Liver (tissue), 3 donors: ENCODE measurements at regions not wholly inside any gene's neighbourhood (a gene's known extent, or its start where the extent isn't known, plus 50 kb on each side); places are given as distances from the start of the nearest gene placed in this dataset.

Source experiments
- CTCF ChIP-seq: fragments of 150-350 bp; IDR thresholded peaks from 2 replicates; pipeline ENCODE4 v1.5.1; 2017; ENCODE audit warnings: improper control_type of control experiment, low read depth, low read length; ENCODE audit not compliant: missing input control
- GABPA ChIP-seq, 2 donors: IDR thresholded peaks in 1 of 2; conservative IDR thresholded peaks in 1 of 2; 2 replicates each; pipeline ENCODE4 v1.6.1; 2016; ENCODE audit warnings: antibody characterized with exemption in 2 of 2, mild to moderate bottlenecking in 1 of 2, moderate library complexity in 1 of 2
- JUND ChIP-seq, 2 donors: IDR thresholded peaks; 2 replicates each; pipeline ENCODE4 v1.6.1; 2016; ENCODE audit warnings: antibody characterized with exemption in 2 of 2
- MAX ChIP-seq: IDR thresholded peaks from 2 replicates; pipeline ENCODE4 v1.6.1; 2016; ENCODE audit warnings: antibody characterized with exemption
- REST ChIP-seq: IDR thresholded peaks from 2 replicates; pipeline ENCODE4 v1.6.1; 2016; ENCODE audit warnings: antibody characterized with exemption, mild to moderate bottlenecking
- RXRA ChIP-seq, 2 donors: IDR thresholded peaks; 2 replicates each; pipeline ENCODE4 v1.6.1; 2017 to 2018; ENCODE audit warnings: antibody characterized with exemption in 2 of 2, mild to moderate bottlenecking in 1 of 2
- ZBTB33 ChIP-seq: IDR thresholded peaks from 2 replicates; pipeline ENCODE4 v1.6.1; 2016; ENCODE audit warnings: antibody characterized with exemption
- donor health status: healthy.
- donor health status: healthy.

GRCh38 chr7:31258391-31258790 lies 82.1 kb downstream of the NEUROD6 start:
- TF ChIP-seq CTCF = no peak
- TF ChIP-seq RXRA (IDR thresholded peaks at IDR 0.05) = no peak
- no peak for TF ChIP-seq ZBTB33
- no peak for TF ChIP-seq JUND (IDR thresholded peaks at IDR 0.05)
- TF ChIP-seq GABPA (IDR thresholded peaks at IDR 0.05 in 1 of 2, conservative IDR thresholded peaks at IDR 0.05 in 1 of 2) = no peak
- no peak for TF ChIP-seq MAX
- no peak for TF ChIP-seq REST
